DOHH2 (cell line): ENCODE measurements at regions not wholly inside any gene's neighbourhood (a gene's known extent, or its start where the extent isn't known, plus 50 kb on each side); places are given as distances from the start of the nearest gene placed in this dataset.

ENCODE experiments used
- CTCF ChIP-seq: fragments of 200-600 bp; sonication (generic); IDR thresholded peaks from one replicate; pipeline ENCODE4 v1.5.1; 2014; ENCODE audit warnings: antibody characterized with exemption, mild to moderate bottlenecking, low read depth, low read length; ENCODE audit not compliant: poor library complexity, severe bottlenecking
- EZH2phosphoT487 ChIP-seq: fragments of 200-600 bp; sonication (generic); IDR thresholded peaks from 2 replicates; pipeline ENCODE4 v1.6.1; 2017; ENCODE audit warnings: borderline replicate concordance, mild to moderate bottlenecking, antibody characterized with exemption, low read length, moderate library complexity, mixed read lengths

- TF ChIP-seq CTCF = no peak
- TF ChIP-seq EZH2phosphoT487 = no peak
Measured at GRCh38 chr20:57847104-57847503, 137.3 kb upstream of the PMEPA1 start.
